Astrocyte of the cerebellum (primary cell): ENCODE measurements at regions not wholly inside any gene's neighbourhood (a gene's known extent, or its start where the extent isn't known, plus 50 kb on each side); places are given as distances from the start of the nearest gene placed in this dataset.
A peak's percentile ranks its signal among the peaks of the same experiment; 100 is the strongest.

Source experiments
- DNase-seq: peaks from one replicate; pipeline ENCODE4 v3.0.0-alpha.2; 2011; ENCODE audit warnings: low read depth
- H3K4me3 ChIP-seq: 2 replicates; pipeline ENCODE4 v1.5.1; 2011; ENCODE audit warnings: mild to moderate bottlenecking, low read depth, low read length, moderate library complexity
- in situ Hi-C: cut with HindIII; loops from 2 replicates; pipeline ENCODE4 v1.10.0; 2017; ENCODE audit warnings: low sequenced_read_pairs
- TF ChIP-seq, protein P1 (sequence below): IDR thresholded peaks from 2 replicates; pipeline ENCODE4 v1.5.1; 2012; ENCODE audit warnings: low read length, low read depth, moderate library complexity, mild to moderate bottlenecking; ENCODE audit errors: missing control alignments

DNA sequence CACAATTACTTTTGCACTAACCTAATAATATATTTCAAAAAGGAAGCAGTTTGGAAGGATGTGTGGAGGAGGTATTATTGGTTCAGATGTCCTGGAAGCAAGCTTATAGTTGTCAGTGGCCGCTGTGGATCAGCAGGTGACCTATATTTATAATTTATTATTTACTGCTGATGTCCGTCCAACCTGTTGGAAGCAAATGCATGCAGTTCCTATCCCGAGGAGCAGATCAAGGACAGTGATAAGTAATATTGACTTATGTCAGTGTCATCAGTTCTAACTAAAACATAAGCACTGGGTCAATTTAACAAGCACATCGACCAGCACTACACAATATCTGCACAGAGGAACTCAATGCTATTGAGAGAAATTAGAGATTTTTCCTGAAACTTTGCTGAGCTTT is 270.1 kb downstream of the BRINP2 start:
- H3K4me3 ChIP-seq: no peak overlapping the region
- in situ Hi-C loops: no loop called here
- no peak for DNase-seq
- TF ChIP-seq, protein P1, sequence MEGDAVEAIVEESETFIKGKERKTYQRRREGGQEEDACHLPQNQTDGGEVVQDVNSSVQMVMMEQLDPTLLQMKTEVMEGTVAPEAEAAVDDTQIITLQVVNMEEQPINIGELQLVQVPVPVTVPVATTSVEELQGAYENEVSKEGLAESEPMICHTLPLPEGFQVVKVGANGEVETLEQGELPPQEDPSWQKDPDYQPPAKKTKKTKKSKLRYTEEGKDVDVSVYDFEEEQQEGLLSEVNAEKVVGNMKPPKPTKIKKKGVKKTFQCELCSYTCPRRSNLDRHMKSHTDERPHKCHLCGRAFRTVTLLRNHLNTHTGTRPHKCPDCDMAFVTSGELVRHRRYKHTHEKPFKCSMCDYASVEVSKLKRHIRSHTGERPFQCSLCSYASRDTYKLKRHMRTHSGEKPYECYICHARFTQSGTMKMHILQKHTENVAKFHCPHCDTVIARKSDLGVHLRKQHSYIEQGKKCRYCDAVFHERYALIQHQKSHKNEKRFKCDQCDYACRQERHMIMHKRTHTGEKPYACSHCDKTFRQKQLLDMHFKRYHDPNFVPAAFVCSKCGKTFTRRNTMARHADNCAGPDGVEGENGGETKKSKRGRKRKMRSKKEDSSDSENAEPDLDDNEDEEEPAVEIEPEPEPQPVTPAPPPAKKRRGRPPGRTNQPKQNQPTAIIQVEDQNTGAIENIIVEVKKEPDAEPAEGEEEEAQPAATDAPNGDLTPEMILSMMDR: no peak

DNA sequence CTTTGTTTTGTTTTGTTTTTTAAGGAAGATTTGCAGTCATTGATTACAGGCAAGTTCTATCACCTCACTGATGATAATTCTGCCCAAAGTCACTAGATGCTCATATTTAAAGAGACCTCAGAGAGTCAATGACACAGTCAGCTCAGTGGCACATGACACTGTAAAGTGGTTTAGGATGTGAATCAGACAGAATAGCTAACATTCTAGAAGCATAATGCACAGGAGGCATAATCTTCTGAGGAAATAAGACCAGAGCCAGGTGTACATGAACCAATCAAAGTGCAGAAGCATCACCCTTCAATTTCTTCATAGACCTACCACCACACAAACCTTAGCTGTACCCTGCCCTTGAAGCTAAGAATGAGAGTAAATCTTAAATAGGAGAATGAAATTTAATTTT is 268.5 kb downstream of the BRINP2 start:
- no peak for DNase-seq
- in situ Hi-C loops: no loop called here
- TF ChIP-seq, protein P1: no peak
- no peak overlapping the region for H3K4me3 ChIP-seq

DNA sequence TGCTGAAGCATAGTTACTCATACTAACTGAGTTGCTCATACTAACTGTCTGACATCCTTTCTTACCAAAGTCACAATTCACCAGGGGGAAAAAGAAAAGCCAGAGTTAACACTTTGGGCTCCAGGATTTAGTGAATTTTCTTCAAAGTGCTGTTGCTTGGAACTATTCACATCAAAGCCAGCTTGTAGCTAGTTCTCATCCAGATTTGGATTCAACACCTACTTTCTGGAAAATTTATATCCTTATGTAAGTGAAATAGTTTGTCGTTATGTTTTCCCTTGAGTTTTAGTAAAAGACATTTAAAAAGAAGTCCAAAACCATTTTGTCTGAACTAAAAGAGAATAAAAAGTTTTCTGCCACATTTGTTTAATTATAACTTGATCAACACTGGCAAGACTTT is 264.6 kb downstream of the BRINP2 start:
- TF ChIP-seq, protein P1: no peak

DNA sequence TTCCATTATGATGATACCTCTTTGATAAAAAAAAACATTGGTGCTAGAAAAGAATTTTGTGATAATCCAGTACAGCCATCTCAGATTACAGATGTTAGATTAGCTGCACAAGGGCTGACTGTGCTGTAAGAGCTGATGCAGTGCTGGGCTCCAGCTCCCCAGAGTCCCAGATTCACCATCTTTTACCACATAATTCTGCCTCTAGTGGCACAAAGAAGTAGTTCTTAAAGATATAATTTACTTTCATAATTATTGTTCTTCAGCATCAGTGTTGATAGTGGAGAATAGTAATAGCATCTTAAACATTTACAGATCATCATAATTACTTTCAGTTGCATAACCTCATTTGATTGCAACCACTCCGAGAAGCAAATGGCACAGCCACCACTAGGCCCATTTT is 262.1 kb downstream of the BRINP2 start:
- TF ChIP-seq, protein P1: peak; percentile 15
- H3K4me3 ChIP-seq: no peak overlapping the region
- DNase-seq: no peak
- in situ Hi-C loops: no loop called here

More for the DNA sequence above, 264.6 kb downstream of the BRINP2 start:
- no peak overlapping the region for H3K4me3 ChIP-seq
- in situ Hi-C loops: no loop called here
- no peak for DNase-seq

DNA sequence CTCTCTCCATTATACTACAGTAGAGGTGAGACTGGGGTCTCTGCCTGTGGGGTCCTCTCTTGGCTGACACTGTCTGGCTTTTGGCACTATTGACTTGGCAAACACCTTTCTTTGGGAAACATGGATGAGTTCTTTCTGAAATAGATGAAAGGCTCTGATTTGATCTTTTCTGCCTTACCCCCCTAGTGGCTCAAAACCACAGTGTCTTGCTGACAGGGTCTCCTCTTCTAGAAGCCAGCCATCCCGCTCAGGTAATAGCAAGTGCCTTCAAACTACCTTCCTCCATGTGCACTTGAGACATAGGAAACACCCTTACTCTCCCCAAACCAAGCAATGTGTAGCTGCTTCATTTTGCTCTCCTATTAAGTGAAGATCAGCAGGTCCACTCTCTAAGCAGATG is 260.4 kb downstream of the BRINP2 start:
- in situ Hi-C loops: no loop called here
- TF ChIP-seq, protein P1: no peak
- H3K4me3 ChIP-seq: no peak overlapping the region
- no peak for DNase-seq

DNA sequence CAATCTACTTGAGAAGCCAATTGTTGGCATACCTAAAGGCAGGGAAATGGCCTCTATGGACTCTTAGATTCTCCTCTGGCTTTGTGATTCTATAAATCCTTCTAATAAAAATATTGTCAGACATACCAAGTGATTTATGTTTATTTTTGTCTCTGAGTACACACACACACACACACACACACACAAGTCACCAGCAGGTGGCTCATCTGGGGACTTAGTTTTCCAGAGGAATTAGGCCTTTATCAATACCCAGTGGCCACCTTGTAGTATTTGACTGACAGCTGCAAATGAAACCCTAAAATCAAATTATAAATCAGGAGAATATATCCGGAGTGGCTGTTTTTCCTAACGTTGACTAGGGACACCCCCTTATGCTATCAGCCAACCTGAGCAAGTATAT is 258.5 kb downstream of the BRINP2 start:
- H3K4me3 ChIP-seq: no peak overlapping the region
- in situ Hi-C loops: no loop called here
- no peak for DNase-seq
- TF ChIP-seq, protein P1: no peak

DNA sequence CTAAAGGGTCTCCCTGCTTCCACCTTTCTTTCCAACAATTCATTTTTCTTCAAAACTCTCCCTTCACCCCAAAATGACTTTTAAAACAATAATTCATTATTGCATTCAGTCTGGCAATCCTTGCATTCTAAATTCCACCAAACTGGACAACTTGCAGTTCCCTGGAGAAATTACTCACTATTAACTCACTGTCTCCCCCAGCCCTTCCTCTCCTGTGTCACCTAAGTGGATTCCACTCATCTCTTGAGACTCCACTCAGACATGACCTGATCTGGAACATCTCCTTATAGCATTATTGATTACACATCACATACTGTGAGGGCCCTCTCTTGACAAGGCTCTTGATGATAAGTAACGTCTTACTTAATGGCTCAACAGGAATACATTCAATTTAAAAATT is 257.1 kb downstream of the BRINP2 start:
- in situ Hi-C loops: no loop called here
- DNase-seq: no peak
- TF ChIP-seq, protein P1: no peak
- H3K4me3 ChIP-seq: no peak overlapping the region
